ENCODE measurements at regions not wholly inside any gene's neighbourhood (a gene's known extent, or its start where the extent isn't known, plus 50 kb on each side); places are given as distances from the start of the nearest gene placed in this dataset.

- TF ChIP-seq POLR2AphosphoS5 (IDR thresholded peaks at IDR 0.05; ENCODE audit: low read depth) (no peak), CTCF (IDR thresholded peaks at IDR 0.05; ENCODE audit: insufficient read depth, low read length) (no peak), REST (IDR thresholded peaks at IDR 0.05; ENCODE audit: insufficient replicate concordance, low read depth) (no peak), SPI1 (IDR thresholded peaks at IDR 0.05; ENCODE audit: borderline replicate concordance, low read depth) (no peak), GABPA (IDR thresholded peaks at IDR 0.05; ENCODE audit: low read depth) (no peak)
Measured at GRCh38 chr9:118331622-118332045, 627.4 kb downstream of the TLR4 start.

All from HL-60 (cell line).